KMS-11 (cell line): ENCODE measurements at regions not wholly inside any gene's neighbourhood (a gene's known extent, or its start where the extent isn't known, plus 50 kb on each side); places are given as distances from the start of the nearest gene placed in this dataset.

ENCODE experiments used
- H2AFZ ChIP-seq: fragments of 200-600 bp; sonication (generic); 2 replicates; pipeline ENCODE4 v1.6.1; 2016; ENCODE audit warnings: antibody characterized with exemption, mixed run types, low read depth
- H3K27ac ChIP-seq: fragments of 200-600 bp; sonication (generic); 2 replicates; pipeline ENCODE4 v1.6.1; 2016; ENCODE audit warnings: mild to moderate bottlenecking, mixed run types
- H3K27me3 ChIP-seq: fragments of 200-600 bp; sonication (generic); 2 replicates; pipeline ENCODE4 v1.6.1; 2017; ENCODE audit warnings: mild to moderate bottlenecking, low read depth, mixed run types, moderate library complexity; ENCODE audit not compliant: insufficient read depth
- H3K36me3 ChIP-seq: fragments of 200-600 bp; sonication (generic); 2 replicates; pipeline ENCODE4 v1.6.1; 2017; ENCODE audit warnings: mild to moderate bottlenecking, mixed run types; ENCODE audit not compliant: insufficient read depth
- H3K4me1 ChIP-seq: fragments of 200-600 bp; sonication (generic); 2 replicates; pipeline ENCODE4 v1.6.1; 2016; ENCODE audit warnings: mild to moderate bottlenecking, low read depth, mixed run types; ENCODE audit not compliant: poor library complexity, severe bottlenecking
- H3K4me2 ChIP-seq: fragments of 200-600 bp; sonication (generic); 2 replicates; pipeline ENCODE4 v1.7.0; 2016; ENCODE audit warnings: mild to moderate bottlenecking, mixed run types
- H3K4me3 ChIP-seq: fragments of 200-600 bp; sonication (generic); IDR thresholded peaks from 2 replicates; pipeline ENCODE4 v1.6.1; 2017; ENCODE audit warnings: low read depth, low read length, mixed read lengths; ENCODE audit not compliant: insufficient read depth
- H3K79me2 ChIP-seq: fragments of 200-600 bp; sonication (generic); 2 replicates; pipeline ENCODE4 v1.6.1; 2016; ENCODE audit warnings: low read depth, mixed run types; ENCODE audit not compliant: insufficient read depth
- H3K9ac ChIP-seq: fragments of 200-600 bp; sonication (generic); 2 replicates; pipeline ENCODE4 v1.6.1; 2016; ENCODE audit warnings: mild to moderate bottlenecking, mixed run types
- H4K20me1 ChIP-seq: fragments of 200-600 bp; sonication (generic); 2 replicates; pipeline ENCODE4 v1.6.1; 2016; ENCODE audit warnings: mild to moderate bottlenecking, mixed run types; ENCODE audit not compliant: insufficient read depth
- TF ChIP-seq, protein P1 (sequence below): fragments of 200-600 bp; sonication (generic); conservative IDR thresholded peaks from 2 replicates; pipeline ENCODE4 v1.6.1; 2017; ENCODE audit warnings: low read depth, mild to moderate bottlenecking, antibody characterized with exemption, low read length, moderate library complexity, mixed read lengths

DNA sequence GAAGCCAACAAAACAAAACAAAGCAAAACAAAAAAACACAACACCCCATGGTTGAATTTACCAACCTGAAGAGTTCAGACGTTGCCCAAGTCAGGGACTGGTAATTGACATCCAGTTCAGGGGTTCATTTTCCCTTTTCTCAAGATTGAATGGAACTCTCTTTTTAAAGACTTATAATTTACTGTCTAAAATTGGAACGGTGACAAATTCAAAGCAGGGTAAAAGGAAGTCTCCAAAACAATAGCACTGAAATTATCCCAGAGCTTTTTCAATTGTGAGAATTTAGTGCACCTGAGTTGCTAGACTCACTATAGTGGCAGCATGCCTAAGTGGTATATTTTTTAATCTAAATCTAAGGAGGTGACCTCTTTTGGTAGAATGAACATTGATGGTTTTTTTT lies 90.9 kb upstream of the PREP start:
- Histone ChIP-seq H2AFZ (0 out of 2 replicates have a peak overlapping the region, but pooled peaks have one; percentile 11), H3K36me3 (no peaks in the 10 kb centered on the region), H3K27ac (peak overlapping the region; percentile 49), H3K4me3 (no peak overlapping the region), H3K27me3 (no peaks in the 10 kb centered on the region), H3K79me2 (no peaks in the 10 kb centered on the region), H4K20me1 (no peaks in the 10 kb centered on the region), H3K4me1 (peaks cover 75% of the 10 kb centered on the region), H3K9ac (no peak overlapping the region; the same call in 1 of the 2 replicates), H3K4me2 (peak overlapping the region; percentile 40)
- TF ChIP-seq, protein P1, sequence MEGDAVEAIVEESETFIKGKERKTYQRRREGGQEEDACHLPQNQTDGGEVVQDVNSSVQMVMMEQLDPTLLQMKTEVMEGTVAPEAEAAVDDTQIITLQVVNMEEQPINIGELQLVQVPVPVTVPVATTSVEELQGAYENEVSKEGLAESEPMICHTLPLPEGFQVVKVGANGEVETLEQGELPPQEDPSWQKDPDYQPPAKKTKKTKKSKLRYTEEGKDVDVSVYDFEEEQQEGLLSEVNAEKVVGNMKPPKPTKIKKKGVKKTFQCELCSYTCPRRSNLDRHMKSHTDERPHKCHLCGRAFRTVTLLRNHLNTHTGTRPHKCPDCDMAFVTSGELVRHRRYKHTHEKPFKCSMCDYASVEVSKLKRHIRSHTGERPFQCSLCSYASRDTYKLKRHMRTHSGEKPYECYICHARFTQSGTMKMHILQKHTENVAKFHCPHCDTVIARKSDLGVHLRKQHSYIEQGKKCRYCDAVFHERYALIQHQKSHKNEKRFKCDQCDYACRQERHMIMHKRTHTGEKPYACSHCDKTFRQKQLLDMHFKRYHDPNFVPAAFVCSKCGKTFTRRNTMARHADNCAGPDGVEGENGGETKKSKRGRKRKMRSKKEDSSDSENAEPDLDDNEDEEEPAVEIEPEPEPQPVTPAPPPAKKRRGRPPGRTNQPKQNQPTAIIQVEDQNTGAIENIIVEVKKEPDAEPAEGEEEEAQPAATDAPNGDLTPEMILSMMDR = no peak

DNA sequence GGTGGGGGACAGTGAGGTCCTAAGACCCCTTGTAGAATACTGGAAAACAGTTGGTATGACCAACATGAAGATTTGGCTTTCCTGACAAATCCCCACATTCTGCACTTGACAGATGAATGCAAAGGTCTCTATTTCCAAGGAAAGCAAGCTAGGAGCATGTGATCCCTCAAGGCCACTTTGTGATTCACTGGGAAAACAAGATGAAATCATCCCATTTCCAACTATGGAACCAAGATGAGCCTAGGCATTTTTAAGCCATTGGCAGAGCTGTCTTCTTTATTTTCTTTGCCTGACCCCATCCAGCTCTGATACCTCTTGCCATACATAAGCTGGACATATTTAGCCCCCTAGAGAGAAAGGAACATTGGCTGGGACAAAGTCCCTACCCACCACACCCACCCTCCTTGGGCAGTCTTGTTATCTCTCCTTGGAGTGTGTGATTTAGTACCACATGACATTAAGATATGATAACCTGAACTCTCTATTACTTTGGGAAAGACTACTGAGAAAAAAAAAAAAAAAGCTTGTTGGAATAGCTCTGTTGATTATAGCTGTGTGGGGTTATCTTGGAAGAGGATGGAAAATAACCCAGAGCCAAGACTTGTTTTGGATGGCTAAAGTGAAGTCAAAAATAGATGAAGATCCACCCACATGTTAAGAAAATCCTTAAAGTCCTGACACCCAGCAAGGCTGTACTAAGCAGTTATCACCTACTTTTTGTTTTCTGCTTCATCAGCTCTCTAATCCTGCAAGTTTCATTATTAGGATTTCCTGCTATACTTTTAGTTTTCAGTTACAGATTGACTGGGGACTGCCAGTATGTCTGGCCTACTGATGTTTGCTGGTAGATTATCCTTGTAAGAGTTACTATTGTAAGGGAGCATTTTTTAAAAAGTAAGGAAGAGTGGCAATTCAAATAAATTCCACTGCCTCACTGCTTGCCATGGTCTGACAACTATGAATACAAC lies 90.1 kb upstream of the PREP start:
- Histone ChIP-seq H3K4me1 (peaks cover 77% of the 10 kb centered on the region), H3K4me2 (peak overlapping the region; percentile 40), H3K27ac (peak overlapping the region; percentile 49), H3K9ac (no peak overlapping the region; the same call in 1 of the 2 replicates), H2AFZ (0 out of 2 replicates have a peak overlapping the region, but pooled peaks have one; percentile 11), H3K79me2 (no peaks in the 10 kb centered on the region), H3K4me3 (no peak overlapping the region), H3K27me3 (no peaks in the 10 kb centered on the region), H3K36me3 (no peaks in the 10 kb centered on the region), H4K20me1 (no peaks in the 10 kb centered on the region)
- TF ChIP-seq, protein P1 = no peak

DNA sequence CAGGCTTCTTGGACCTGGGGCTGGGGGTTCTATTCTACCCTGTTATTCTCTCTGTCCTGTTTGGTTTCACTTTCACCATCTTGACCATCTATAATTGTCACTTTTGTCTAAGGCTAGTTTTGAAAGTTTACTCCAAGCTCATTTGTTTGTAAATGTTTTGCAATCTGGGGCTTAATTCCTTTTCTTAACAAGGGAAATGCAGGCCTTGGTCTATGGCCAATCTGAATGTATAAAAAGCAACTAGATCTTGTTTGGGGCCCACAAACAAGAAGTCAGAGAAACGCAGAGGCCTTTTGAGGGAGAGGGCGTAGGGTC lies 86.3 kb upstream of the PREP start:
- Histone ChIP-seq H3K27me3 (no peaks in the 10 kb centered on the region), H3K4me2 (no peak overlapping the region; the same call in 1 of the 2 replicates), H3K36me3 (no peaks in the 10 kb centered on the region), H2AFZ (no peak overlapping the region), H3K27ac (no peak overlapping the region), H3K79me2 (no peaks in the 10 kb centered on the region), H3K4me3 (no peak overlapping the region), H3K4me1 (peaks cover 82% of the 10 kb centered on the region), H4K20me1 (no peaks in the 10 kb centered on the region), H3K9ac (no peak overlapping the region)
- TF ChIP-seq, protein P1 = no peak

DNA sequence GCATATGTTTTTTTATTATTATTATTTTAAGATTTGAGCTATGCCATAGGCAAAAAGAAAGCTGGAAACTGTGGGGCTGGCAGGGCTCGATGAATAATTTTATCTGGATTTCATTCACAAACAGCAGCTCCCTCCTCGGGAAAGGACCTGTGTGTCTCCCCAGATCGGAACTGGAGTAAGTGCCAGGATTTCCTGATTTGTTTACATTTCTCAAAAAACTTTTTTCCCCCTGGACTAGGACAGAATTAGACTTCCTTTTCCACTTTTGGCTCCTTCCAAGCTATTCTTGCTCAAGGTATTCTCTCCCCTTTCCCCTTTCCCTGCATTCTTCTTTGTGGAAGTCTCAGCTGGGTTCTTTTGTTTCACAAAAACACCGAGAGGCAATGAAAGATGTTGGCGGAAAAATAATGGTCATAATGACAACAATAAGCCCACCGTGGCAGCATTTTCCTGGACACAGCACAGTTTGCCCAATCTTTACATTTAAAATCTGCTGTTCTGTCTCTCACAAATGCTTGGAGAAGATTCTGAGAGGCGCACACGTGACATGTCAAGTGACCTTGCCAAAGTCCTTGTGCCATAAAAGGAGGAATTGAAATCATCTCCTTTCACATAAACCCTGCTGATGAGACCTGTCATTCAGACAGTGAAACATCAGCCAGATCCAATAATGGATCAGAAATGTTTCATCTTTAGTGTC lies 85.8 kb upstream of the PREP start:
- TF ChIP-seq, protein P1 = no peak
- no peak overlapping the region for H3K4me3 ChIP-seq
- H3K4me2 ChIP-seq = no peak overlapping the region
- no peaks in the 10 kb centered on the region for H4K20me1 ChIP-seq
- H3K4me1 ChIP-seq = peaks cover 82% of the 10 kb centered on the region
- H2AFZ ChIP-seq = no peak overlapping the region
- no peaks in the 10 kb centered on the region for H3K36me3 ChIP-seq
- no peaks in the 10 kb centered on the region for H3K79me2 ChIP-seq
- no peaks in the 10 kb centered on the region for H3K27me3 ChIP-seq
- no peak overlapping the region for H3K9ac ChIP-seq
- H3K27ac ChIP-seq = no peak overlapping the region
